GM12875 (cell line): ENCODE measurements at regions not wholly inside any gene's neighbourhood (a gene's known extent, or its start where the extent isn't known, plus 50 kb on each side); places are given as distances from the start of the nearest gene placed in this dataset.

Experiments used
- H3K4me3 ChIP-seq: one replicate; pipeline ENCODE4 v1.5.1; 2011; ENCODE audit warnings: low read depth, low read length, control low read depth
- TF ChIP-seq, protein P1 (sequence below): IDR thresholded peaks from 2 replicates; pipeline ENCODE4 v1.5.1; 2011; ENCODE audit warnings: low read depth, mild to moderate bottlenecking, control low read depth, inconsistent platforms, low read length, moderate library complexity, borderline replicate concordance; ENCODE audit not compliant: insufficient read depth

DNA sequence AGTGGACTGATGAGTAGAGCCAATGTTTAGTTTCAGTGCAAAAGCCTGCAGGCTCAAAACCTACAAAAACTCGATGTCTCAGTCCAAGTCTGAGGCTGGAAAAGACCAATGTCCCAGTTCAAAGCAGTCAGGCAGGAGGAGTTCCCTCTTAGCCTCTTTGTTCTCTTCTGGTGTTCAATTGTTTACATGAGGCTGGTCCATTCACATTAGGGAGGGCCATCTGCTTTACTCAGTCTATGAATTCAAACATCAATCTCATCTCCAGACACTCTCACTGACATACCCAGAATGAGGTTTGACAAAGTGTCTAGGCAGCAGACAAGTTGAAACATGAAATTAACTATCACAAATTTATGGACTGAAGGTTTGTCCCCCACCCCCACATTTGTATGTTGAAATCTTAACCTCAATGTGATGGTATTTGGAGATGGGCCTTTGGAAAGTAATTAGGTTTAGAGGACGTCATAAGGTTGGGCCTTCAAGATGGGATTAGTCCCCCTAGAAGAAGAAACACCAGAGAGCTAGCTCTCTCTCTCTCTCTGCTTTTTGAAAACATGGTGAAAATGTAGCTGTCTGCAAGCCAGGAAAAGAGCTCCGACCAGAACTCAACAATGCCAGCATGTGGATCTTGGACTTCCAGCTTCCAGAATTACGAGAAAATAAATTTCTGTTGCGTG, 438.5 kb upstream of the RGMA start:
- TF ChIP-seq, protein P1, sequence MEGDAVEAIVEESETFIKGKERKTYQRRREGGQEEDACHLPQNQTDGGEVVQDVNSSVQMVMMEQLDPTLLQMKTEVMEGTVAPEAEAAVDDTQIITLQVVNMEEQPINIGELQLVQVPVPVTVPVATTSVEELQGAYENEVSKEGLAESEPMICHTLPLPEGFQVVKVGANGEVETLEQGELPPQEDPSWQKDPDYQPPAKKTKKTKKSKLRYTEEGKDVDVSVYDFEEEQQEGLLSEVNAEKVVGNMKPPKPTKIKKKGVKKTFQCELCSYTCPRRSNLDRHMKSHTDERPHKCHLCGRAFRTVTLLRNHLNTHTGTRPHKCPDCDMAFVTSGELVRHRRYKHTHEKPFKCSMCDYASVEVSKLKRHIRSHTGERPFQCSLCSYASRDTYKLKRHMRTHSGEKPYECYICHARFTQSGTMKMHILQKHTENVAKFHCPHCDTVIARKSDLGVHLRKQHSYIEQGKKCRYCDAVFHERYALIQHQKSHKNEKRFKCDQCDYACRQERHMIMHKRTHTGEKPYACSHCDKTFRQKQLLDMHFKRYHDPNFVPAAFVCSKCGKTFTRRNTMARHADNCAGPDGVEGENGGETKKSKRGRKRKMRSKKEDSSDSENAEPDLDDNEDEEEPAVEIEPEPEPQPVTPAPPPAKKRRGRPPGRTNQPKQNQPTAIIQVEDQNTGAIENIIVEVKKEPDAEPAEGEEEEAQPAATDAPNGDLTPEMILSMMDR, result no peak
- no peak overlapping the region for H3K4me3 ChIP-seq

DNA sequence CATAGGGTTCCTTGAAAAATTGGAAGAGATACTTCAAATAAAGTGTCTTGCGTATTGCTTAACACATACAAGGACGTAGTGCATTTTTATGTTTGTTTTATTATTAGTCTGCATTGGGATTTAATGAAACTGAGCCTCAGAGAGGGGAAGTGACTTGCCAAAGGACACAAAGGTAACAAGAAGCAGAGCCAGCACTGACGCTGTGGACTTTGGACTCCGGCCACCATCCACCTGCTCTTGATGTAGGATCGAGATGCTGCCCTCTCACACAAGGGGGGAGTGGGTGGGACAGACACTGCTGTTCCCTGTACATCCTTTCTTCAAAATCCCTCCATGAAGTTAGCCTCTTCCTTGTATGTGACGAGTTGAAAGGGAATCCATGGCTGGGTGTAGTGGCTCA, 435.4 kb upstream of the RGMA start:
- TF ChIP-seq, protein P1, result no peak
- no peak overlapping the region for H3K4me3 ChIP-seq

DNA sequence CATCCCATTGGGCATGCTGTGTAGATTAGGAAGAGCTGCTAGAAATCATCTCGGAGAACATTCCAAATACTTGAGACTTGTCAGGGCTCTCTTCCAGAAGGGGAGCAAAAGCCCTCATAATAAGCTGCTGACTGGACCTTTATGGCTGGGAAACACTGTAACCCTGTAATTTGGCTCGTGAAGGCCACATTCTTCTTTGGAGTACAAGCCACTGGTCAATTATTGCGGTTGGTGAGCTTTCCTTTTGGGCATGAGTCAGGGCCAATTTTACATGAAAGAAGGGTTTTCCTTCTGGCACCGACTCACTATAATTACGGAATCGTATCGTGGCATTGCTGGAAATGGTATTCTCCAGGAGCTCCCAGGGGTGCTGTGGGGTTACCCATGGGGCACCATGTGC, 434.5 kb upstream of the RGMA start:
- H3K4me3 ChIP-seq, result no peak overlapping the region
- TF ChIP-seq, protein P1, result no peak

DNA sequence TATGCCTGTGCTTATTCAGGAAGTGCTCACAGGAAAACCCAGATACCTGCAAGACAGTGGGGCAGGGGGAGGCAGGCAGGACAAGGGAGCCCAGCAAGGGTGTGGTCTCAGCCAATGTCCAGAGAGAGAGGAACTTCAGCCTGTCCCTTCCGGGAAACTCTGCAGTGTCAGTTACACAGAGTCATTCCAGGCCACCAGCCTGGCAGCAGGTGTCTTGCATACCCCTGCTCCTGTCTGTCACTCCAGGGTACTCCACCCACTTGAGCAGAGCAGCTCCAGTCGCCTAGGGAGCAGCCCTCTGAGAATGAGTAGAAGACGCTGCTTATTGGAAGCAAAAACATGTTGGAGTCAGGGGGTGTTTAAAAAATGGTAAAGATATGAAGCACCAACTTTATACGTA, 431.2 kb upstream of the RGMA start:
- no peak overlapping the region for H3K4me3 ChIP-seq

DNA sequence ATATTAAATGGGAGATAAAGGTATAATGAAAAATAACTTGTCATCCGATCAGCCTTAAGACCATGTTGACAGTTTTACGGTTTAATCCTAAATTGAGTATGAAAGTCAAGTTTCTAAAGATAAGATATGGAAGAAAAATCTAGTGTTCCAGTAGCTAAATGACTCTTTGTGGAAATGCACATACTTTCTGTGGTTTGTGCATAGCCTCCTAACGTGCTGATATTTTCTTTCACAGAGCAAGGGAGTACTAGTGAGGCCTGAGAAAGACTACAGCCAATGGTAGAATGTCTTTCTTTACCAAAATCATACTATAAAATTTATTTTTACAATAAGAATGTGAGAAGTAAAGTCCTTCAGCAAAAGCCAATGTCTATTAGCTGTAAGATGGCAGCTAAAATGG, 430.6 kb upstream of the RGMA start:
- H3K4me3 ChIP-seq, result no peak overlapping the region
- TF ChIP-seq, protein P1, result no peak

More for the DNA sequence above, 431.2 kb upstream of the RGMA start:
- TF ChIP-seq, protein P1, result no peak

DNA sequence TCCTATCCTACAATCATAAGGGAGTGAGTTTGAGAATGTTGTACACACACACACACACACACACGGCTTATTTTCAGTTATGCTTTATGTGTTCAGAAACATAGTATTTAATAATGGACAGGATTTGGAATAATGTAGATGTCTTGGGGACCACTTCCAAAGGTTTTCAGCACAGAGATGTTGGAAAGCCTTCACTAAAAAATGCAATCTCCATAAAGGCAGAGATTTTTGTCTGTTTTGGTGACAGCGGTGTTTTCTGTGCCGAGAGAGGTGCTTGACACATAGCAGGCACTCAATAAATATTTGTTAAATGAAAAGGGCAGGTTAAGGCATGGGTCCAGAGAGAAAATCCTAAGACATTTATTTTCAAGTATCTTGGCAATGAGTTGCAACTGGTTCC, 428.2 kb upstream of the RGMA start:
- TF ChIP-seq, protein P1, result no peak
- H3K4me3 ChIP-seq, result no peak overlapping the region

DNA sequence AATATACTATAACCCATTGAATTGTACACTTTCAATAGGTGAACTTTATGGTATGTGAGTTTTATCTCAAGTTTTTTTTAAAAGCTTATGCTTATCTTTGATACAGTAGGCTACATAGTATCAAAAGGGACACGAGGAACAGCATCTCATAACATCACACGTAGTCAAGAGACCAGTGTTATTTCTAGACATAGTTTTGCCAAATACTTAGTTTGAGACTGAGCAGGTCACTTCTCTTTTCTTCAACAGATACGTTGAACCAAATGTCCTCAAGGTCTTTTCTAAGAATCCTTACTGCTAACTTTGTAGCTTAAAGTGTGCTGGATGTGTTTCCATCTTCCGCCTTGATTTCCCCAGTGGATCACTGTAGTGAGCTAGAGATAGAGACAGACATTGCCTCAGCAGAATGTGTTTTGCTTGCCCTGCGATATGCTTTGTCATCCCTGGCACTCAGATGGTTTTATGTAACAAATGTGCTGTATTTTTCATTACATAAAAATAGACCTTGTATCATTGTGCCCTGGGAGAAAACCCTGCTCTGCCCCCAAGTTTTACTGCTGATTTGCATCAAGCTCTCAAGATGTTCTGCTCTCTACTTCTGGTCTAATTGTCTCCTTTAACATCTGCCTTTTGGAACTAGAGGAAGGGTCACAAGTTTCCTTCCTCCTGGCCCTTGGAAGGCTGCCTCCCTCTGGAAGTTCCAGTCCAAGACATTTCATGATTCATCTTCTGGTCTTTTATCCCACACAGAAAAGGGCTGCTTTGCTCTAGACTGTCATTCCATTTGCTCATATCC, 426.4 kb upstream of the RGMA start:
- TF ChIP-seq, protein P1, result no peak
- H3K4me3 ChIP-seq, result no peak overlapping the region
